OCI-LY1 (cell line): ENCODE measurements at regions not wholly inside any gene's neighbourhood (a gene's known extent, or its start where the extent isn't known, plus 50 kb on each side); places are given as distances from the start of the nearest gene placed in this dataset.

Experiments
- EZH2 ChIP-seq: fragments of 200-600 bp; sonication (generic), shearing (Covaris generic); IDR thresholded peaks from 2 replicates; pipeline ENCODE4 v1.8.0; 2017; ENCODE audit warnings: borderline replicate concordance, mixed run types, mild to moderate bottlenecking, antibody characterized with exemption, low read length, moderate library complexity, mixed read lengths
- TF ChIP-seq, protein P1 (sequence below): fragments of 200-600 bp; sonication (generic), shearing (Covaris generic); IDR thresholded peaks from 2 replicates; pipeline ENCODE4 v1.5.1; 2017; ENCODE audit warnings: mild to moderate bottlenecking, antibody characterized with exemption, low read length, moderate library complexity, mixed read lengths

DNA sequence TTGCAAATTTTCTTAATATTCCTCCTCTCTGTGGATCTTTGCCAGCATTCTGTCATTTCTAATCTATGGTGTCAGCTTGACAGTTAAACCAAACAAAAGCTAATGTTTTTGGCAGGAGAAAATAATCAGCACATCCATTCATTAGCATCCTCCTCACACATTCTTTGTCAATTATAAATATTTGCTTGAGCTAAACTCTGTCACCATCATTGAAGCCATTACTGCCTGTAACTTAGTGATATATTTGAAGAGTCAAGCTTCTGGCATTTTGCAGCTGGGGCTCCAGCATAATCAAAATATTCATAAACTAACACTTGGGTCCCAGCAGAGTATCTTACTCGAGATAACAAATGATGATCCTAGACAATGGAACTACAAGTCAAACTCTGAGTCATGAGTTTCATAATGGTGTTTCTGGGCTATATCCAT is 126.1 kb downstream of the EIF4E start:
- TF ChIP-seq, protein P1, sequence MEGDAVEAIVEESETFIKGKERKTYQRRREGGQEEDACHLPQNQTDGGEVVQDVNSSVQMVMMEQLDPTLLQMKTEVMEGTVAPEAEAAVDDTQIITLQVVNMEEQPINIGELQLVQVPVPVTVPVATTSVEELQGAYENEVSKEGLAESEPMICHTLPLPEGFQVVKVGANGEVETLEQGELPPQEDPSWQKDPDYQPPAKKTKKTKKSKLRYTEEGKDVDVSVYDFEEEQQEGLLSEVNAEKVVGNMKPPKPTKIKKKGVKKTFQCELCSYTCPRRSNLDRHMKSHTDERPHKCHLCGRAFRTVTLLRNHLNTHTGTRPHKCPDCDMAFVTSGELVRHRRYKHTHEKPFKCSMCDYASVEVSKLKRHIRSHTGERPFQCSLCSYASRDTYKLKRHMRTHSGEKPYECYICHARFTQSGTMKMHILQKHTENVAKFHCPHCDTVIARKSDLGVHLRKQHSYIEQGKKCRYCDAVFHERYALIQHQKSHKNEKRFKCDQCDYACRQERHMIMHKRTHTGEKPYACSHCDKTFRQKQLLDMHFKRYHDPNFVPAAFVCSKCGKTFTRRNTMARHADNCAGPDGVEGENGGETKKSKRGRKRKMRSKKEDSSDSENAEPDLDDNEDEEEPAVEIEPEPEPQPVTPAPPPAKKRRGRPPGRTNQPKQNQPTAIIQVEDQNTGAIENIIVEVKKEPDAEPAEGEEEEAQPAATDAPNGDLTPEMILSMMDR, result no peak
- no peak for TF ChIP-seq EZH2
